IMR-90 (cell line): ENCODE measurements at regions not wholly inside any gene's neighbourhood (a gene's known extent, or its start where the extent isn't known, plus 50 kb on each side); places are given as distances from the start of the nearest gene placed in this dataset.

ENCODE experiments used
- ATAC-seq: fragments of 200-7000 bp; cut with Tn5 transposase; 2 replicates; pipeline ENCODE4 v1.9.1; 2020; ENCODE audit warnings: low read depth, mild to moderate bottlenecking, moderate library complexity
- BruUV-seq: library from RNA; stranded (reverse); fragments of 400-500 nt; replicated peaks from 2 replicates; lab custom pipeline; 2021; lab: Mats Ljungman, UMichigan
- CTCF ChIA-PET: fragments of 300-600 bp; formaldehyde crosslinking; extraction: SDS; loops from one replicate; lab custom pipeline; 2021; ENCODE audit warnings: antibody characterized with exemption; lab: Yijun Ruan, JAX
- POLR2A ChIA-PET: fragments of 300-600 bp; sonication (Branson Sonifier 250); formaldehyde crosslinking; loops from one replicate; lab custom pipeline; 2022; ENCODE audit warnings: antibody characterized with exemption; ENCODE audit not compliant: unreplicated experiment; lab: Charles Lee
- DNase-seq: peaks from one replicate; pipeline ENCODE4 v3.0.0; 2013
- H2AFZ ChIP-seq: replicated peaks from 2 replicates; pipeline ENCODE3; 2013; ENCODE audit warnings: low read length, mild to moderate bottlenecking; ENCODE audit not compliant: poor library complexity
- H2AK5ac ChIP-seq: 2 replicates; pipeline ENCODE4 v1.6.1; 2013; ENCODE audit warnings: low read depth, low read length, inconsistent platforms
- H2AK9ac ChIP-seq: replicated peaks from 2 replicates; pipeline ENCODE3; 2013; ENCODE audit warnings: mild to moderate bottlenecking, low read depth, low read length, moderate library complexity; ENCODE audit not compliant: poor library complexity
- H2BK120ac ChIP-seq: 2 replicates; pipeline ENCODE4 v1.6.1; 2013; ENCODE audit warnings: low read depth, low read length, inconsistent platforms
- H2BK15ac ChIP-seq: 3 replicates; pipeline ENCODE4 v1.6.1; 2013; ENCODE audit warnings: low read depth, low read length, inconsistent platforms
- H2BK20ac ChIP-seq: 2 replicates; pipeline ENCODE4 v1.6.1; 2013; ENCODE audit warnings: low read depth, mild to moderate bottlenecking, inconsistent platforms, low read length, moderate library complexity
- H2BK5ac ChIP-seq: 2 replicates; pipeline ENCODE4 v1.6.1; 2013; ENCODE audit warnings: mild to moderate bottlenecking, low read depth, low read length, inconsistent platforms; ENCODE audit not compliant: poor library complexity, severe bottlenecking
- H3K14ac ChIP-seq: replicated peaks from 2 replicates; pipeline ENCODE4 v1.6.1; 2013; ENCODE audit warnings: low read depth, low read length, inconsistent platforms
- H3K18ac ChIP-seq: 2 replicates; pipeline ENCODE4 v1.6.1; 2013; ENCODE audit warnings: low read depth, low read length, control low read depth
- H3K23ac ChIP-seq: 2 replicates; pipeline ENCODE4 v1.6.1; 2013; ENCODE audit warnings: low read depth, low read length, inconsistent platforms
- H3K27ac ChIP-seq: 2 replicates; pipeline ENCODE4 v1.5.1; 2013; ENCODE audit warnings: mild to moderate bottlenecking, control low read depth, low read length; ENCODE audit not compliant: insufficient read depth
- H3K27me3 ChIP-seq: 2 replicates; pipeline ENCODE4 v1.6.1; 2013; ENCODE audit warnings: low read length; ENCODE audit not compliant: control insufficient read depth, insufficient read depth
- H3K36me3 ChIP-seq: 2 replicates; pipeline ENCODE4 v1.6.1; 2013; ENCODE audit warnings: low read length, mixed read lengths; ENCODE audit not compliant: control insufficient read depth, insufficient read depth
- H3K4ac ChIP-seq: 2 replicates; pipeline ENCODE4 v1.6.1; 2013; ENCODE audit warnings: low read depth, low read length, inconsistent platforms
- H3K4me1 ChIP-seq: 2 replicates; pipeline ENCODE4 v1.6.1; 2013; ENCODE audit warnings: low read length, mixed read lengths; ENCODE audit not compliant: control insufficient read depth, insufficient read depth
- H3K4me2 ChIP-seq: 2 replicates; pipeline ENCODE4 v1.6.1; 2013; ENCODE audit warnings: low read depth, mild to moderate bottlenecking, control low read depth, low read length, moderate library complexity
- H3K4me3 ChIP-seq: 2 replicates; pipeline ENCODE4 v1.5.1; 2013; ENCODE audit warnings: low read depth, mild to moderate bottlenecking, control low read depth, low read length, moderate library complexity; ENCODE audit not compliant: insufficient read depth
- H3K56ac ChIP-seq: 2 replicates; pipeline ENCODE4 v1.6.1; 2013; ENCODE audit warnings: low read length, inconsistent platforms; ENCODE audit not compliant: insufficient read depth; ENCODE audit errors: extremely low read depth
- H3K79me1 ChIP-seq, 2 experiments: 2 replicates each; pipeline ENCODE4 v1.6.1; 2013; ENCODE audit warnings: low read length in 2 of 2, inconsistent platforms in 1 of 2, low read depth in 1 of 2
- H3K9ac ChIP-seq: 2 replicates; pipeline ENCODE4 v1.6.1; 2013; ENCODE audit warnings: low read depth, low read length, control low read depth
- H3K9me1 ChIP-seq: 2 replicates; pipeline ENCODE4 v1.6.1; 2013; ENCODE audit warnings: low read length, inconsistent platforms; ENCODE audit not compliant: insufficient read depth
- H3K9me3 ChIP-seq: 2 replicates; pipeline ENCODE4 v1.6.1; 2013; ENCODE audit warnings: low read length; ENCODE audit not compliant: control insufficient read depth, insufficient read depth
- H4K20me1 ChIP-seq: 2 replicates; pipeline ENCODE4 v1.6.1; 2013; ENCODE audit warnings: low read length, inconsistent platforms; ENCODE audit not compliant: insufficient read depth
- H4K5ac ChIP-seq: 2 replicates; pipeline ENCODE4 v1.6.1; 2013; ENCODE audit warnings: mild to moderate bottlenecking, low read depth, low read length, control low read depth
- H4K8ac ChIP-seq, 2 experiments: 2 replicates each; pipeline ENCODE4 v1.6.1; 2013; ENCODE audit warnings: low read depth in 2 of 2, low read length in 2 of 2, control low read depth in 1 of 2, inconsistent platforms in 1 of 2
- H4K91ac ChIP-seq: 2 replicates; pipeline ENCODE4 v1.6.1; 2013; ENCODE audit warnings: low read depth, low read length, inconsistent platforms; ENCODE audit not compliant: insufficient read depth
- CEBPB ChIP-seq: IDR thresholded peaks from 2 replicates; pipeline ENCODE4 v1.6.1; 2012; ENCODE audit warnings: low read depth, low read length, improper control_type of control experiment
- FOS ChIP-seq: fragments of 150-350 bp; IDR thresholded peaks from 2 replicates; pipeline ENCODE4 v1.6.1; 2016; ENCODE audit warnings: low read depth, low read length
- MAZ ChIP-seq: IDR thresholded peaks from 2 replicates; pipeline ENCODE4 v1.6.1; 2012; ENCODE audit warnings: low read depth, mild to moderate bottlenecking, low read length, improper control_type of control experiment, moderate library complexity, borderline replicate concordance
- NFE2L2 ChIP-seq: fragments of 150-350 bp; IDR thresholded peaks from 2 replicates; pipeline ENCODE4 v1.6.1; 2016; ENCODE audit warnings: low read depth, mild to moderate bottlenecking, low read length
- RAD21 ChIP-seq: IDR thresholded peaks from 2 replicates; pipeline ENCODE4 v1.6.1; 2012; ENCODE audit warnings: low read length, improper control_type of control experiment
- dilution Hi-C: fragments of 300-500 bp; cut with HindIII; formaldehyde crosslinking; loops from one replicate; pipeline ENCODE4 v1.14.3; 2018; ENCODE audit warnings: low sequenced_read_pairs; ENCODE audit not compliant: unreplicated experiment
- in situ Hi-C: fragments of 300-500 bp; cut with MboI; formaldehyde crosslinking; loops from 3 replicates; pipeline ENCODE4 v1.14.3; 2019; ENCODE audit warnings: low sequenced_read_pairs, inconsistent platforms, mixed read lengths
- intact Hi-C: fragments of 100-400 bp; cut with micrococcal nuclease; formaldehyde crosslinking; loops from 2 replicates; pipeline ENCODE4 v1.10.0; 2022

DNA sequence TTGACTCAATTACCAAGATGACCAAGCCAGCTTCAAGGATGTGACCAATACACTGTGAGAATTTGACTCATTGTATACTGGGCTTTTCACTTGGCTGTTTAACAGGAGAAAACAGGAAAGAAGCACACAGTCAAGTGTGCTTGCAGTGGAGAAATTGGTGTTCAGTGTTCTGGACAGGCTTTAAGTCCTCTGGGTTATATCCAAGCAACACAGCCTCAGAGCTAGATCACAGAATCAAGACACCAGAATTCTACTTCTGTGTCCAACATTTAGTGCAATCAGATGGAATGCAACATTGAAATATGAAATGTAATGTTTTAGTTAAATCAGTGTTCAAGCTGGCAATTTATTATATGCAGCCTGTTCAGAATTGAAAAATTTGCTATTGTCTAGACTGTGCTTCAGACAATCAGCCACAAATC lies 694.4 kb downstream of the LTN1 start:
- Histone ChIP-seq H4K91ac (no peak overlapping the region), H3K4me2 (no peak overlapping the region), H2AK9ac (no peak overlapping the region), H2AK5ac (peak overlapping the region; percentile 55; the same call in 1 of the 2 replicates), H4K5ac (peak overlapping the region; percentile 35; the same call in 1 of the 2 replicates), H3K9me3 (peaks cover 3% of the 10 kb centered on the region; the same call in 1 of the 2 replicates), H2AFZ (no peak overlapping the region), H3K14ac (0 out of 2 replicates have a peak overlapping the region, but pooled peaks have one; percentile 2), H3K9ac (no peak overlapping the region), H3K56ac (0 out of 2 replicates have a peak overlapping the region, but pooled peaks have one; percentile 2), H3K27me3 (no peaks in the 10 kb centered on the region), H2BK120ac (0 out of 2 replicates have a peak overlapping the region, but pooled peaks have one; percentile 30), H2BK15ac (peak overlapping the region; percentile 16; the same call in 1 of the 3 replicates), H3K4me3 (no peak overlapping the region), H4K20me1 (no peaks in the 10 kb centered on the region), H3K36me3 (no peaks in the 10 kb centered on the region), H3K27ac (peak overlapping the region; percentile 40; the same call in 1 of the 2 replicates), H3K9me1 (no peaks in the 10 kb centered on the region), H3K4ac (no peak overlapping the region), H3K4me1 (peaks cover 3% of the 10 kb centered on the region; the same call in 1 of the 2 replicates), H3K18ac (peak overlapping the region; percentile 57; the same call in 1 of the 2 replicates), H3K79me1 (no peaks in the 10 kb centered on the region), H4K8ac (peak overlapping the region; percentile 8 to 47; a peak in 2 of 4 replicates), H2BK20ac (peak overlapping the region; percentile 50), H3K23ac (0 out of 2 replicates have a peak overlapping the region, but pooled peaks have one; percentile 36), H2BK5ac (no peak overlapping the region)
- peak; percentile 63 for DNase-seq
- BruUV-seq: no TSS peak
- CTCF ChIA-PET: interaction anchor here (0.7 to 1.4 kb wide), 2 partner anchors 11 to 700 kb away, joined by 3 read pairs; no protein-coding TSS in a partner anchor
- in situ Hi-C loops: no loop called here
- TF ChIP-seq FOS: no peak
- no peak for TF ChIP-seq RAD21
- no peak for TF ChIP-seq MAZ
- no peak for TF ChIP-seq CEBPB
- TF ChIP-seq NFE2L2: no peak
- dilution Hi-C loops: no loop called here
- intact Hi-C loops: no loop called here
- ATAC-seq: peak; percentile 48
- POLR2A ChIA-PET: no interaction called here
